ENCODE measurements at regions not wholly inside any gene's neighbourhood (a gene's known extent, or its start where the extent isn't known, plus 50 kb on each side); places are given as distances from the start of the nearest gene placed in this dataset.
"Not testable (repeated sequence)": the region's sequence is repeated elsewhere in the genome, so short reads cannot be mapped to it uniquely, and the experiment has no call there.

DNA sequence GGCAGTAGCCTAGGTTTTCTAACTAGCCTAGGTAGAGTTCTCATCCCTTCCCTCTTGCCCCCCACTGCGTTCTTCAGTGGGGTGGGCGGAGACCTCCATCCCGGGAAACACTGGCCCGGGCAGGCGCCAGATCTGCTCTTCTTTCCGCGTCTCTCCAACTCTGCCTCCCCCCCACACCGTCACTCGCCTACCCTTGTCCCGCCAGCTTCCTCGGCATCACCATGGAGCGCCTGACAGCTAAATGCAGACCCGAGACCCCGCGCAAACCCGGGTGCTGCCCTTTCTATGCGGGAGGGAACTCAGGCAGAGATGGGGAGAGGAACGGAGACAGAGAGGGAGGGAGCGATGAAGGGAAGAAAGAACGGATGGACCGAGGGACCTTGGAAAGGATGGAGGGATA lies 1494.8 kb upstream of the DEFB115 start:
- no peak for DNase-seq

DNA sequence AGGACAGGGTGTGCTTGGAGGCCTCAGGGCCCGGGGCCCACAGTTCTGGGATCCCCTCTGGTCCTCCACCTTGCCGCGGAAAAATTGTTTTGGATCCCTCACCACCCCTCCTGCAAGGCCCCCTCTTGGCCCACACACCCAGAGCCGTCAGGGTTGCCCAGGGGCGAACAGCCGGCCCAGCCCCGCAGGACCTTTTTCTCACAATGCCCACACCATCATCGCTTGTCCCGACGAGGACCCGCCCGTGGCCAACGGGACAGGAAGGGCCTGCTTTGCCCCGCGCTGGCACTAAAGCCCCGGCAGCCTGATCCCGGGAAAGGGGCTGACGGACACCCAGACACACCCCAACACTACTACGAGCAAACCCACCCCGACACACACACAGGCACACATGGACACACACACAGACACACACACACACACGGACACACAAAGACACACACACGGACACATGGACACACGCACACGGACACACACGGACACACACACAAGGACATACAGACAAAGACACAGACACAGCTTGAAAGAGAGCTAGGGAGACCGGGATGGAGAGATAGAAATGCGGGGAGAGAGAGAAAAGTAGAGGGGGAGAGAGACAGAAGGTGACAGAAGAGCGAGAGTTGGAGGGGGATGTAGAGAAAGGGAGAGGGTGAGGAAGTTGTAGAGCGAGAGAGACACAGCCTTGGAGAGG lies 1493.5 kb upstream of the DEFB115 start:
- no peak for DNase-seq

DNA sequence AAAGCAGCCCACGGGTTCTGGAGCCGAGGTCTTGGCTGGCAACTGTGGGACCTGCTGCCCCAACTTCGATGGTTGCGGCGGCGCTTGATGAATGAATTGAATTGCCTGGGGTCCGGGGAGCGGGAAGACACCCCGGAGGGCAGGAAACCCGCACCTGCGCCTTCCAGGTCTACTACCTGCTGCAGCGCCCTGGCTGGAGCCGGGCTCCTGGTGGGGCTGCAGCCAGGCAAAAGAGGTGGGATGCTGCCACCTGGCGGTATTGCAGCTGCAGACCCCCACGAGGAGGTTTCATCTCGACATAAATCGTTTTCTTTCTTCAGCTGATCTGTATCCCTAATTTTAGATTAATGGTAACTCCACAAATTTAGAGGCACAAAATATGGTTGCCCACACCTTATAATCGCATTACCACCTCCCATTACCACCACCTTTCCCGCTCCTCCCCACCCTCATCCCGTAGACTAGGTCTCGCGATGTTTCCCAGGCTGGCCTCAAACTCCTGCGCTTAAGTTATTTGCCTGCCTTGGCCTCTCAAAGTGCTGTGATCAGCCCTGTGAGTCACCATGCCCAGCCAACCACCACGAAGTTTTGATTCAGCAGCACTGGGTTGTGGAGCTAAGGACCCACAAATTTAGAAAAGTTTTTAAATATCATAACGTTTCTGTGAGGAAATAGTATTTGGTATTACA lies 1492.4 kb upstream of the DEFB115 start:
- not testable (repeated sequence) for DNase-seq

DNA sequence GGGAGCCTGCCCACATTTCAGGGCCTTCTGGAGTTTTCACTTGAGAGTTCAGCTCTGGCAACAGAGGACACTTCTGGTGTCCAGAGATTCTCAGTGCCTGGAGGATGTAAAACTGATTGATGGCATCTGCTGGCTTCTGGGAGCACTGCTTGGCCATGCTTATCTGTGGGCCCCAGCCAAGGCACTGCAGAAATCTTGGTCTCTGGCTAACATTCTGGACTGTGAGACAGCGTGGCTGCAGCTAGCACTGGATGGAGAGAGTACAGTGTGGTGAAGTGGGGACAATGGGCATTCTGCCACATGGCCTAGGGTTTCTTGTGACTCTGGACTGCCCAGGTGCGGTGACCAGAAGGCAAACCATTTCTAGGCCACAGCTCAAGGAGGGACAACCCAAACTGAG lies 1479.4 kb upstream of the DEFB115 start:
- DNase-seq, result not testable (repeated sequence)

DNA sequence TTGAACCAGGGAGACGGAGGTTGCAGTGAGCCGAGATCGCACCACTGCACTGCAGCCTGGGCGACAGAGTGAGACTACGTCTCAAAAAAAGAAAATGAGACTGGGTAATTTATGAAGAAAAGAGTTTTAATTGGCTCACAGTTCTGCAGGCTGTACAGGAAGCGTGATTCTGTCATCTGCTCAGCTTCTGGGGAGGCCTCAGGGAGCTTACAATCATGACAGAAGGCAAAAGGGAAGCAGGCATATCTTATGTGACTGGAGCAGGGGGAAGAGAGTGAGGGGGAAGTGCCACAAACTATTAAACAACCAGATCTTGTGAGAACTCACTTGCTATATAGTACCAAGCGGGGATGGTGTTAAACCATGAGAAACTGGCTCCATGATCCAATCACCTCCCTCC lies 1476.2 kb upstream of the DEFB115 start:
- DNase-seq, result not testable (repeated sequence)

DNA sequence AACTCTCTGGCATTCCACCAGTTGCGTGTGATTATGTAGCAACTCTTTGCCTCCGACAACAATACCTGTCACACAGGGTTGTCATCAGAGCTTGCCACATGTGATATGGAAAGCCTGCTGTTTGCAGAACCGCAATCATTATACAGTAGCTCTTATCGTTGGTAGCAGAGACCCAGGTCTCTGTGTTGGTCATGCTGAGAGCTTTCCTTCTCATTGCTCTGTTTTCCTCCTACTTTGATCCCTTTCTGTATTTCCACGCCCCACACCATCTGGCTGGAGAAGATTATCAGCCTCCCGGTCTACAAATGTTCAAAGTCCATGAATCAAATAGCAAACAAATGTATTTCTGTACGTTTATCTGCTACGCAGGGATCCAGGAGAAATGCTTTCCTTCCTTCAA lies 1475.6 kb upstream of the DEFB115 start:
- DNase-seq, result not testable (repeated sequence)

DNA sequence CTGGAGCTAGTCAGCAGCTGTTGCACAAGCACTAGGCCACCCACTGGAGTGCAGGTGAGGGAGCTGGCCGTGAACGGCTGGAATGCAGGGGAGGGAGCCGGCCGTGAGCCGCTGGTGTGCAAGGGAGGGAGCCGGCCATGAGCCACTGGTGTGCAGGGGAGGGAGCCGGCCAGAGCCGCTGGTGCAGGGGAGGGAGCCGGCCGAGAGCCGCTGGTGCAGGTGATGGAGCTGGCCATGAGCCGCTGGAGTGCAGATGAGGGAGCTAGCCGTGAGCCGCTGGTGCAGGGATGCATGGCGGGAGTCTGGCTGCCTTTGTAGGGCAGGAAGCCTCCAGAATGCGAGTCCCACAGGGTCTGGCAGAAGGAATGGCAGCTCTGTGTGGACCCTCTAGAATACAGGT lies 1470.0 kb upstream of the DEFB115 start:
- DNase-seq, result not testable (repeated sequence)

DNA sequence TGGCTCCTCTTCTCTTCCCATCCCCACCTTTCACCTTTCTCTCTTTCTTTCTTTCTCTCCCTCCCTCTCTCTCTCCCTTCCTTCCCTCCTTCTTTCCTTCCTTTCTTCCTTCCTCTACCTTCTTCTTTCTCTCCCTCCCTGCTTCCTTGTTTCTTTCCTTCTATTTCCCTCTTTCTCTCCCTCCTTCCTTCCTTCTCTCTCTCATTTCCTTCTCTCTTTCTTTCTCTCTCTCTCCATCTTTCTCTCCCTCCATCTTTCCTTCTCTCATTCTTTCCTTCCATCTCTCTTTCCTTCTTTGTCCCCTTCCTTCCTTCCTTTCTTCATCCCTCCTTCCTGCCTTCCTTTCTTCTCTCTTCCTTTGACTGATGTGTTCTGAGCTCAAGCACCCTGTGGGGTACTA lies 1467.0 kb upstream of the DEFB115 start:
- DNase-seq, result no peak

DNA sequence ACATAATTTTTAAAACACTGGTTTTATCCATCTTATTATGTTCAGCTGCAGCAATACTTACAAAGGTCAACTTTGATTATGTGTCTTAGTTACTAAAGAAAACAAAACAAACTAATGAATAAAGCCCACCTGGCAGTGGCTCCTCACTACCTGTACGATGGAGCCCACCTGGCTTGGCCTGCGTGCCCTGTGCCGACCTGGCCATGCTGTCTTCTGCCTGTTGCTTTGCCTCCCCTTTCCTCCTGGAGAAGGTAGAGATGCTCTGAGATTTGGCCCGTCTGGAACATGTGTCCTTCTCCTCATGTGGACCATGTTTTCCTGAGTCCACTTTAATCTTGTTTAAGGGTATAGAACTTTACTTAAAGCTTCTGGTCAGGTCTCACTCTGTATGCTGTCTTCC lies 1426.0 kb upstream of the DEFB115 start:
- DNase-seq, result not testable (repeated sequence)

DNA sequence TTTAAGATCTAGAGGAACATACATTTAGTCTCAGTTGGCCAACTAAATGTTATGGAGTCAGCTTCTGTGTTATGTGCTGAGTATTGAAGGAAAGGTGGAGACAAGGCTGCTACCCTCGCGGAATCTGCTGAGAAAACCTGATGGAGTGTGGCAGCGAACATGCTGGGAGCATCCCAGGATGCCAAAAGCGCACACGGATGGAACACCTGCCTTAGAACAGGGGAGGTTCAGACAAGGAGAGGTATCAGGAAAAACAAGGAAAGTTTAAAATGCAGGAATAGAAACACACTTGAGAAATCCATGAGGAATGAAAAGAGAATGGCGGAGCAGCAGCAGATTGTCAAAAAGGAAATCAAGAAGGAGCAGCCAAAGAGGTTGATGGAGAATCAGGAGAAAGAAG lies 1389.5 kb upstream of the DEFB115 start:
- not testable (repeated sequence) for DNase-seq

DNA sequence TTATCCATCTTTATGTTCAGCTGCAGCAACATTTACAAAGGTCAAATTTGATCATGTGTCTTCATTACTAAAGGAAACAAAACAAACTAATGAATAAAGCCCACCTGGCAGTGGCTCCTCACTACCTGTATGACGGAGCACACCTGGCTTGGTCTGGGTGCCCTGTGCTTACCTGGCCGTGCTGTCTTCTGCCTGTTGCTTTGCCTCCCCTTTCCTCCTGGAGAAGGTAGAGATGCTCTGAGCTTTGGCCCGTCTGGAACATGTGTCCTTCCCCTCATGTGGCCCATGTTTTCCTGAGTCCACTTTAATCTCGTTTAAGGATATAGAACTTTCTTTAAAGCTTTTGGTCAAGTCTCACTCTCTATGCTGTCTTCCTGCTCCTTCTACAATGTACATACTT lies 1388.8 kb upstream of the DEFB115 start:
- DNase-seq, result not testable (repeated sequence)

DNA sequence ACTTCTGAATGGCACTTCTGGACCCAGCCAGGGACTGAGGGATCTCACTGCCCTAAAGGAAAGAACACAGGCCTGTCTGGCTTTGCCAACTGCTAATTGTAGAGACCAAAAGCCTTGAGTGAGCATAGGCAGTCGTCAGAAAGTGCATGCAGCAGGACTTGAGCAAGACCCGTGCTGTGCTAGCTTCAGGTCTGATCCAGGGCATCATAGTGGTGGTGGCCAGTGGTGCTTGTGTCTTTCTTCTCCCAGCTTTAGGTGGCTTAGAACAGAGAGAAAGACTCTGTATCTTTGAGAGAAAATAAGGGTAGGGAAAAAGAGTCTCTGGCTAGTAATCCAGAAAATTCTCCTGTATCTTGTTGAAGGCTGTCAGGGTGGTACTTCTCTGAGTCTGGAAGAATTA lies 1385.6 kb upstream of the DEFB115 start:
- DNase-seq, result not testable (repeated sequence)

DNA sequence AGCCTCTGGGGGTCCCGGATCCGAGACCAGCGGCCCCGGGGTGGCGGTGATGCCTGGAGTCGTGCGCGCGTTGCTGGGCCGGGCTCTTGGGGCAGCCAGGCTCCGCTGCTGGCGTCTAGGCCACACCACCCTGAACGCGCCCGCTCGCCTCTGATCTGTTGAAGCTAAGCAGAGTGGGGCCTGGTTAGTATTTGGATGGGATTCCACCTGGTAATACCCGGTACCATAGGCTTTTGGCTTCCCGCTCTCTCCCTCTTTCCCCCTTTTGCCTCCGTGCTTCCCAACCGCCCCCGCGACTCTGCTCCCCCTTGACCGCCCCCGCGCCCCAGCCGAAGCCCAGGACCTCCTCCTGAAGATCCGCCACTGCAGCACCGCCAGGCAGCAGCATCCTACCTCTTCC lies 1383.5 kb upstream of the DEFB115 start:
- DNase-seq, result peak in 5 of 56 donors; percentile 11 to 37 (median 29)

DNA sequence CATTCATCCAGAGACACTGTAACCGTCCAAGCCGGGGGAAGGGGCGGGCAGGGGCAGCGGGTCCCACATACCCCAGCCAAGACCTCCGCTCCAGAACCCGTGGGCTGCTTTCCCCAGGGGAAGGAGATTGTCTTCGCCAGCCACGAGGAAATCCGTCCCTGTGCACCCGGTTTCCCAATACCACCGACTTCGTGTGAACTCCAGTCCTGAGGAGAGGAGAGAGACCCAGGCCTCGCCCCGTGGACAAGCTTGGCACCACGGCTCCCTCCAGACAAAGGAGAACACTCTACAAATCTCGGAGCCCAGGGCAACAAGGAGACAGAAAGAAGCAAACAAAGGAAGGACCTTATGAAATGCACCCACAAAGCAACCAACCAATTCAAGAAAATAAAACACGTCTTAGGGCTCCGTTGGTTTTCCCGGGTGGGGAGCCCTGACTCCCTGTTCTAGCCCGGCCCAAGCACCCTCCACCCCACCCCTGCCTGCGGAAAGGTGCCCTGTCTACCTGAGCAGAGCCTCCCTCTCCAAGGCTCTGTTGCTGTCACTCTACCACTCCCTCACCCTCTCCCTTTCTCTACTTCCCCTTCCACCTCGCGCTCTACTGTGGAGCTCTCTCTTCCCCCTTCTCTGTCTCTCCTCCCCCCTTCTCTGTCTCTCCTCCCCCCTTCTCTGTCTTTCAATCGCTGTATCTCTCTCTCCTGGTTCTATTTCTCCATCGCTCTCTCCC lies 1382.8 kb upstream of the DEFB115 start:
- no peak for DNase-seq

DNA sequence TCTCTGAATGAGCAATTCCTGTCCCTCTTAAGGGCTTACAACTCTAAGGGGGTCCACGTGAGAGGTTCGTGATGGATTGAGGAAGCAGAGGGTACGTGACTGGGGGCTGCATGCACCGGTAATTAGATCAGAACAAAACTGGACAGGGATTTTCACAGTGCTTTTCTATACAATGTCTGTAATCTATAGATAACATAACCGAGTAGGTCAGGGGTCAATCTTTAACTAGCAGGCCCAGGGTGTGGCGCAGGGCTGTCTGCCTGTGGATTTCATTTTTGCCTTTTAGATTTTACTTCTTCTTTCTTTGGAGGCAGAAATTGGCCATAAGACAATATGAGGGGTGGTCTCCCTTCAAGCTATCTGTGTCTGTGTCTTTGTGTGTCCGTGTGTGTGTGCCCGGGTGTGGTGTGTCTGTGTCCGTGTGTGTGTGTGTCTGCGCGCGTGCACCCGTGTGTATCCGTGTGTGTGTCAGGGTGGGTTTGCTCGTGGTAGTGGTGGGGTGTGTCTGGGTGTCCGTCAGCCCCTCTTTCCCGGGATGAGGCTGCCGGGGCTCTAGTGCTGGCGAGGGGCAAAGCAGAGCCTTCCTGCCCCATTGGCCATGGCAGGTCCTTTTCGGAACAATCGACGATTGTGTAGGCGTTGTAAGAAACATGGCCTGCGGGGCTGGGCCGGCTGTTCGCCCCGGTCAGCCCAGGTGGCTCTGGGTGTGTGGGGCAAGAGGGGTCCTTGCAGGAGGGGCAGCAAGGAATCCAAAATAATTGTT lies 1382.0 kb upstream of the DEFB115 start:
- not testable (repeated sequence) for DNase-seq

DNA sequence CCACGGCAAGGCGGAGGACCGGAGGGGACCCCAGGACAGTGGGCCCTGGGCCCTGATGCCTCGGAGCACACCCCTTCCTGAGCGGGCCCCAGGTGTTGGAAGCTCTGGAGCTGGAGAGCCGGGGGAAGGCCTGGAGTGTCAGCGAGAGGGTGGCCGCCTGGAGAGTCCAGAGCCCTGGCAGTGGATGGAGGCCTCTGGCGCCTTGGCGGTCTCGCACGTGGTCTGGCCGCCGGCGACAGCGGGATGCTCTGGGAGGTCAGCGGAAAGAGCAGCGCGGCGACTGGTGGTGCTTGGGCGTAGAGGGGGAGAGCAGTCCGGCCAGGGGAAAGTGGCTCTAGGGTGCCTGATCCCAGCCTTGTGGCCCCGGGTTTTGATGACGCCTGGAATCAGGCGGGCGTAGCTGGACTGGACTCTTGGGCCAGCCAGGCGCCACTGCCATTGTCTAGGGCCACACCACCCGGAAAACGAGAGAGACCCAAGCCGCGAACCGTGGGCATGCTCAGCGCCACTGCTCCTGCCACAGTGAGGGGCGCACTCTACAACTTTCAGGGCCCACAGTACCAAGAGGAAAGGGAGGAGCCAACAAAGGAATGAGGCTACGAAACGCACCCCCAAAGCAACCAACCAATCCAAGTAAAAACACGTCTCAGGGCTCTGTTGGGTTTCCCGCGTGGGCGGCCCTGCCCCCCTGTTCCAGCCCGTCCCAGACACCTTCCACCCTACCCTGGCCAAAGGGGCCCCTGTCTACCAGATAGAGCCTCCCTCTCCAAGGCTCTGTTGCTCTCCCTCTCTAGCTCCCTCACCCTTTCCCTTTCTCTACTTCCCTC lies 1381.2 kb upstream of the DEFB115 start:
- DNase-seq, result not testable (repeated sequence)

DNA sequence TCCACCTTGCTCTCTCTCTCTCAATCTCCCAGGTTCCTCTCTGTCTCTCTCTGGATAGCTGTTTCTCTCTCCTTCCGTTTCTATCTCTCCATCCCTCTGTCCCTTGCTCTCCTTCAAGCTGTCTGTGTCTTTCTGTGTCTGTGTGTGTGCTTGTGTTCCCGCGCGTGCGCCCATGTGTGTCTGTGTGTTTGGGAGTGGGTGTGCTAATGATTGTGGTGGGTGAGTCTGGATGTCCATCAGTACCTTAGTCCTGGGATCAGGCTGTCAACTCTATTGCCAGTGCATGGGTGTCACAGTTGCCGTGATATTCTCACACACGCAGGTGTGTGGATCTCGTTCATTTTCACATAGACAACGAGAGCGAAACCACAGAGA lies 1380.6 kb upstream of the DEFB115 start:
- DNase-seq, result no peak

DNA sequence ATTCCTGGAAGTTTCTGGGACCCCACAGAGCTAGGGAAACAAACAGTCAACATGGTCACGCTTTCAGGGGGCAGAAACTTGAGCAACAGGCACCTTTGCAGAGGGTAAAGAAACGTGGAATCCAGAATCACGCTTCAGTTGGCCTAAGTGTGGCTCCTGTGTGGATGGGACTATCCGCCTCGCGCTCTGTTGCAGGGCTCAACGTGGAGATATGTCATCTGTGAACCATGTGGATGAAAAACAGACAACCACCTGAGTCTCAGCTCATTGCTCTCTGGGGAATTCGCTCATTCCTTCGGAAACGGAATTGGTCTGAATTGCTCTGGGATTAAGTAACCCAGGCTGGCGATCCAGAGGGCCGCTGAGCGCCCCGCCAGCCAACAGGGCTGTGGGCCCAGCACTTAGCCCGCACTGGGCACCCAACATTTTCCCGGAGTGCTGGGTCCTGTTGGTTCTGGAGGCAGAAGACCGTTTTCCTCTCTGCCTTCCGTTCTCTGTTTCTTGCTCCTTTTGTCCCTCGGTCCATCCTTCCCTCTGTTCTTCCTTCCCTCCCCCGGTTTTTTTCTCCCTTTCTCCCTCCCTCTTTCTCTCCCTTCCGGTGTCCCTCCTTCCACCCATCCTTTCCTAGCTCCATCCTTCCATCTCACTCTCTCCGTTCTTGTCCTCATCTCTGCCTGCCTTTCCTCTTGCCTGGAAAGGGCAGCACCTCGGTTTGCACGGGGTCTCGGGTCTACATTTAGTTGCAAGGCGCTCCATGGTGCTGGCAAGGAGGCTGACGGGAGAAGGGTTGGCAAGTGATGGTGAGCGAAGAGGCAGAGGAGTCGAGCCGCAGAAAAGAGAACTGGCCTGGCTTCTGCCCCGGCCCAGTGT lies 1379.8 kb upstream of the DEFB115 start:
- DNase-seq, result not testable (repeated sequence)

DNA sequence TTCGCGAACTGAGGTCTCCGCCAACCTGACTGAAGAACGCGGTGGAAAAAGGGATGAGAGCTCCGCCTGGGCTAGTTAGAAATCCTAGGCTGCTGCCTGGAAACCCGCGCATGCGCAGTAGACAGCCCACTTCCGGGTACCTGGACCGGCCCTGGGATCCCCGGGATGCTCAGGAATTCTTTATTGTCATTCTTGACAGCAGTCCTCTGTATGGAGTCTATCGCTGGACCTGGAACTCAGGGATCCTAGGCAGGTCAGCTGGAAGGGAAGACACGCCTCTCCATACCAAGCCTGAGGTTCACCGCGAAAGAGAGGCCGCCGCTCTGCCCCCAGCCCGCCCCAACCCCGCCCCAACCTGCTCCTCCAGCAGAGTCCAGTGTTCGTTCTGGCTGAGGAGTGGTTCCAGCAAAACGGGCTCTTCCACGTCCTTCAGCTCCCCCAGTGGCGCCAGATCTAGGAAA lies 1379.2 kb upstream of the DEFB115 start:
- DNase-seq, result peak in 2 of 56 donors; percentile 11 to 48

Measured in amygdala (tissue), 56 donors.